ENCODE measurements at regions not wholly inside any gene's neighbourhood (a gene's known extent, or its start where the extent isn't known, plus 50 kb on each side); places are given as distances from the start of the nearest gene placed in this dataset.

DNA sequence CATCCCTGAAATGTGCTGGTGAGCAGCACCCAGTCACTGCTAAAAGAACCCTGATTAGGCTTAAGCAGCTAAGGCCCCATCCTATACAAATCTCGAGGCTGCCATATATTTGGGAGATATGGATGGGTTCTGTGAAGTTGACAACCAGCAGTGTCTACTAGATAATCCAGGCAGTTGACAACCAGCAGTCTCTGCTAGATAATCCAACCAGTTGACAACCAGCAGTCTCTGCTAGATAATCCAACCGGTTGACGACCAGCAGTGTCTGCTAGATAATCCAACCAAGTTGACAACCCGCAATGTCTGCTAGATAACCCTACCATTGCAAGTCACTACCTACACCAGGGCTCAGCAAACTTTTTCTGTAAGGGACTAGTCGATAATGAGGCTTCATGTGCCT is 58.3 kb upstream of the KDM7A start:
- TF ChIP-seq, protein P1, sequence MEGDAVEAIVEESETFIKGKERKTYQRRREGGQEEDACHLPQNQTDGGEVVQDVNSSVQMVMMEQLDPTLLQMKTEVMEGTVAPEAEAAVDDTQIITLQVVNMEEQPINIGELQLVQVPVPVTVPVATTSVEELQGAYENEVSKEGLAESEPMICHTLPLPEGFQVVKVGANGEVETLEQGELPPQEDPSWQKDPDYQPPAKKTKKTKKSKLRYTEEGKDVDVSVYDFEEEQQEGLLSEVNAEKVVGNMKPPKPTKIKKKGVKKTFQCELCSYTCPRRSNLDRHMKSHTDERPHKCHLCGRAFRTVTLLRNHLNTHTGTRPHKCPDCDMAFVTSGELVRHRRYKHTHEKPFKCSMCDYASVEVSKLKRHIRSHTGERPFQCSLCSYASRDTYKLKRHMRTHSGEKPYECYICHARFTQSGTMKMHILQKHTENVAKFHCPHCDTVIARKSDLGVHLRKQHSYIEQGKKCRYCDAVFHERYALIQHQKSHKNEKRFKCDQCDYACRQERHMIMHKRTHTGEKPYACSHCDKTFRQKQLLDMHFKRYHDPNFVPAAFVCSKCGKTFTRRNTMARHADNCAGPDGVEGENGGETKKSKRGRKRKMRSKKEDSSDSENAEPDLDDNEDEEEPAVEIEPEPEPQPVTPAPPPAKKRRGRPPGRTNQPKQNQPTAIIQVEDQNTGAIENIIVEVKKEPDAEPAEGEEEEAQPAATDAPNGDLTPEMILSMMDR (IDR thresholded peaks at IDR 0.05 in 8 of 11, conservative IDR thresholded peaks at IDR 0.05 in 3 of 11) = no peak
- TF ChIP-seq POLR2A (IDR thresholded peaks at IDR 0.05) (no peak), POLR2AphosphoS5 (IDR thresholded peaks at IDR 0.05) (no peak)
